K562 (cell line): ENCODE measurements at regions not wholly inside any gene's neighbourhood (a gene's known extent, or its start where the extent isn't known, plus 50 kb on each side); places are given as distances from the start of the nearest gene placed in this dataset.

Source experiments
- ATAC-seq: fragments of 200-7000 bp; cut with Tn5 transposase; 3 replicates; pipeline ENCODE4 v1.9.1; 2020; ENCODE audit warnings: moderate library complexity
- BruUV-seq: library from RNA; stranded (reverse); fragments of 400-500 nt; replicated peaks from 2 replicates; lab custom pipeline; 2021; lab: Mats Ljungman, UMichigan
- CTCF ChIA-PET: fragments of 300-600 bp; formaldehyde crosslinking; extraction: SDS; loops from one replicate; lab custom pipeline; 2021; ENCODE audit warnings: low intra/inter-chr PET ratio; lab: Yijun Ruan, JAX
- POLR2A ChIA-PET: fragments of 300-600, 350-650 bp; sonication (Branson Sonifier 250); formaldehyde crosslinking; extraction: SDS; loops from one replicate; lab custom pipeline; 2021; ENCODE audit warnings: antibody characterized with exemption, inconsistent platforms; lab: Yijun Ruan, JAX
- DNase-seq, 4 experiments: peaks; one replicate each; pipeline versions ENCODE4 v3.0.0 to v3.0.0-alpha.2; 2011 to 2018; ENCODE audit warnings: low spot score in 3 of 4, mixed read lengths in 3 of 4; ENCODE audit errors: extremely low read depth in 1 of 4
- FAIRE-seq: peaks from 2 replicates; lab custom pipeline; 2011; peaks lifted over from hg19 to GRCh38; lab: Jason Lieb, UNC
- H2AFZ ChIP-seq: 2 replicates; pipeline ENCODE4 v1.6.0; 2011; ENCODE audit warnings: low read depth, low read length, control low read depth, inconsistent platforms
- H3K27ac ChIP-seq: fragments of 200-600 bp; 3 replicates; pipeline ENCODE4 v1.8.0; 2011; ENCODE audit warnings: low read depth, mild to moderate bottlenecking, control low read depth, inconsistent platforms, low read length, moderate library complexity, mixed read lengths; ENCODE audit errors: extremely low read depth
- H3K27me3 ChIP-seq, 2 experiments: fragments of 300-600 bp in 1 of 2; 2 replicates in 1 of 2; 3 replicates in 1 of 2; pipeline versions ENCODE4 v1.6.0 to v1.8.0; 2011; ENCODE audit warnings: inconsistent platforms in 2 of 2, low read length in 2 of 2, mild to moderate bottlenecking in 1 of 2, mixed read lengths in 1 of 2, moderate library complexity in 1 of 2; ENCODE audit not compliant: control insufficient read depth in 2 of 2, insufficient read depth in 2 of 2
- H3K36me3 ChIP-seq: fragments of 300-600 bp; 3 replicates; pipeline ENCODE4 v1.8.0; 2011; ENCODE audit warnings: mild to moderate bottlenecking, low read length, inconsistent platforms; ENCODE audit not compliant: control insufficient read depth, insufficient read depth
- H3K4me1 ChIP-seq, 2 experiments: fragments of 200-600 bp in 1 of 2; replicated peaks in 1 of 2; 2 replicates in 1 of 2; 3 replicates in 1 of 2; pipeline versions ENCODE4 v1.5.1 to v1.8.0; 2011; ENCODE audit warnings: inconsistent platforms in 2 of 2, low read length in 2 of 2, mild to moderate bottlenecking in 1 of 2, mixed read lengths in 1 of 2, moderate library complexity in 1 of 2; ENCODE audit not compliant: control insufficient read depth in 2 of 2, insufficient read depth in 2 of 2
- H3K4me2 ChIP-seq: 2 replicates; pipeline ENCODE4 v1.6.1; 2011; ENCODE audit warnings: low read length, control low read depth, inconsistent platforms, mixed read lengths; ENCODE audit not compliant: insufficient read depth
- H3K4me3 ChIP-seq: fragments of 200-600 bp; sonication (generic), shearing (Covaris generic); 2 replicates; pipeline ENCODE4 v1.5.1; 2016; ENCODE audit warnings: control low read depth, inconsistent platforms
- H3K79me2 ChIP-seq: fragments of 200-600 bp; 3 replicates; pipeline ENCODE4 v1.8.0; 2011; ENCODE audit warnings: low read length, inconsistent platforms; ENCODE audit not compliant: control insufficient read depth, insufficient read depth
- H3K9ac ChIP-seq, 2 experiments: 2 replicates each; pipeline versions ENCODE4 v1.6.0 to v1.6.1; 2011; ENCODE audit warnings: low read depth in 2 of 2, low read length in 2 of 2, control low read depth in 1 of 2, inconsistent platforms in 1 of 2, mild to moderate bottlenecking in 1 of 2, mixed read lengths in 1 of 2; ENCODE audit not compliant: insufficient read depth in 1 of 2
- H3K9me1 ChIP-seq: one replicate; pipeline ENCODE4 v1.6.0; 2011; ENCODE audit warnings: inconsistent platforms, mild to moderate bottlenecking, low read length, moderate library complexity; ENCODE audit not compliant: control insufficient read depth, insufficient read depth
- H3K9me3 ChIP-seq: replicated peaks from 2 replicates; pipeline ENCODE4 v1.5.1; 2011; ENCODE audit warnings: low read depth, low read length, inconsistent platforms; ENCODE audit not compliant: control insufficient read depth, insufficient read depth
- H4K20me1 ChIP-seq: replicated peaks from 2 replicates; pipeline ENCODE4 v1.6.1; 2011; ENCODE audit warnings: low read length, inconsistent platforms, mixed read lengths; ENCODE audit not compliant: control insufficient read depth, insufficient read depth
- FOXP1 ChIP-seq: sonication (generic); formaldehyde crosslinking; IDR thresholded peaks from 2 replicates; pipeline ENCODE4 v1.8.0; 2022; ENCODE audit warnings: mild to moderate bottlenecking, missing genetic modification reagents
- KAT8 ChIP-seq: fragments of 450-650 bp; IDR thresholded peaks from 2 replicates; pipeline ENCODE4 v1.6.1; 2016; ENCODE audit warnings: low read depth, mild to moderate bottlenecking
- KDM1A ChIP-seq, 2 experiments: fragments of 450-650 bp; IDR thresholded peaks; 2 replicates each; pipeline ENCODE4 v1.6.1; 2016; ENCODE audit warnings: mild to moderate bottlenecking in 2 of 2
- RBM17 ChIP-seq: fragments of 200-400 bp; formaldehyde crosslinking; IDR thresholded peaks from 2 replicates; pipeline ENCODE4 v1.6.1; 2017; ENCODE audit warnings: low read depth, mild to moderate bottlenecking, low read length, borderline replicate concordance
- ZNF561 ChIP-seq: fragments of 450-650 bp; formaldehyde crosslinking; conservative IDR thresholded peaks from 2 replicates; pipeline ENCODE4 v1.4.0; 2020; ENCODE audit warnings: mild to moderate bottlenecking, moderate library complexity
- WGBS: fragments of 100-300 bp; shearing (Covaris generic); methylation state at CpG from one replicate; pipeline ENCODE4 v1.1.6; 2016; ENCODE audit warnings: low coverage, mixed read lengths; ENCODE audit not compliant: insufficient coverage; ENCODE audit errors: missing lambda C conversion rate; 5-methylcytosine and 5-hydroxymethylcytosine counted together
- in situ Hi-C: fragments of 300-500 bp; cut with MboI; formaldehyde crosslinking; loops from 4 replicates; pipeline ENCODE4 v1.15.0; 2018; ENCODE audit warnings: inconsistent platforms, mixed read lengths
- intact Hi-C: fragments of 100-400 bp; cut with micrococcal nuclease; formaldehyde crosslinking; loops from 2 replicates; pipeline ENCODE4 v1.14.2; 2022
- TF ChIP-seq, protein P1 (sequence below): sonication (generic); formaldehyde crosslinking; IDR thresholded peaks from 2 replicates; pipeline ENCODE4 v1.8.0; 2022; ENCODE audit warnings: mild to moderate bottlenecking, missing genetic modification reagents, borderline replicate concordance
- TF ChIP-seq, protein P2 (sequence below): fragments of 450-650 bp; IDR thresholded peaks from 2 replicates; pipeline ENCODE4 v1.6.1; 2017; ENCODE audit warnings: antibody characterized with exemption
- TF ChIP-seq, protein P3 (sequence below): fragments of 250-450 bp; sonication (Bioruptor Pico); IDR thresholded peaks from 2 replicates; pipeline ENCODE4 v1.8.0; 2022; ENCODE audit warnings: moderate library complexity, mild to moderate bottlenecking, inconsistent platforms
- TF ChIP-seq, protein P4 (sequence below): fragments of 250-450 bp; sonication (Bioruptor Pico); IDR thresholded peaks from 2 replicates; pipeline ENCODE4 v1.5.0; 2021; ENCODE audit warnings: mild to moderate bottlenecking, moderate library complexity
- TF ChIP-seq, protein P5 (sequence below): sonication (generic); formaldehyde crosslinking; IDR thresholded peaks from 2 replicates; pipeline ENCODE4 v1.8.0; 2023; ENCODE audit warnings: mild to moderate bottlenecking, missing genetic modification reagents

DNA sequence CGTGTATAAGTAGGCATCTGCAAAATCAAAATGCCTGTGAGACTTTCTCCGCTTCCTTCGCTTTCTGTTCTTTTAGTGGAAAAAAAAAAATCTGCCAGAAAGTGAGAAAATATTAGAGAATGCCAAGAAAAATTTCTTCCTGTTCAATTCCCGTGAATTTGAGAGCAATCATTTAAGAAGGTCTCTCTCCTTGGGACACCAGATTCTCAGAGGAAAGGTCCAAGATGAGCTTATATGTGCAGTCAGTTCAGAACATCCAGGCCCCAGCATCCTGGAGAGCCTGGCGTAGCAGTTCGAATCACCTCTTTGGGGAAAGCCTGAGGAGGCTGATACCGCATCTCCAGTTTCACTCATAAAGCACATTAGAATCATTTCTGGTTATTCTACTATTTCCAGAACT is 912.8 kb downstream of the GALC start (continued):
- TF ChIP-seq, protein P1, sequence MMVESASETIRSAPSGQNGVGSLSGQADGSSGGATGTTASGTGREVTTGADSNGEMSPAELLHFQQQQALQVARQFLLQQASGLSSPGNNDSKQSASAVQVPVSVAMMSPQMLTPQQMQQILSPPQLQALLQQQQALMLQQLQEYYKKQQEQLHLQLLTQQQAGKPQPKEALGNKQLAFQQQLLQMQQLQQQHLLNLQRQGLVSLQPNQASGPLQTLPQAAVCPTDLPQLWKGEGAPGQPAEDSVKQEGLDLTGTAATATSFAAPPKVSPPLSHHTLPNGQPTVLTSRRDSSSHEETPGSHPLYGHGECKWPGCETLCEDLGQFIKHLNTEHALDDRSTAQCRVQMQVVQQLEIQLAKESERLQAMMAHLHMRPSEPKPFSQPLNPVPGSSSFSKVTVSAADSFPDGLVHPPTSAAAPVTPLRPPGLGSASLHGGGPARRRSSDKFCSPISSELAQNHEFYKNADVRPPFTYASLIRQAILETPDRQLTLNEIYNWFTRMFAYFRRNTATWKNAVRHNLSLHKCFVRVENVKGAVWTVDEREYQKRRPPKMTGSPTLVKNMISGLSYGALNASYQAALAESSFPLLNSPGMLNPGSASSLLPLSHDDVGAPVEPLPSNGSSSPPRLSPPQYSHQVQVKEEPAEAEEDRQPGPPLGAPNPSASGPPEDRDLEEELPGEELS = no peak
- TF ChIP-seq KAT8 (no peak), RBM17 (no peak)
- TF ChIP-seq, protein P2, sequence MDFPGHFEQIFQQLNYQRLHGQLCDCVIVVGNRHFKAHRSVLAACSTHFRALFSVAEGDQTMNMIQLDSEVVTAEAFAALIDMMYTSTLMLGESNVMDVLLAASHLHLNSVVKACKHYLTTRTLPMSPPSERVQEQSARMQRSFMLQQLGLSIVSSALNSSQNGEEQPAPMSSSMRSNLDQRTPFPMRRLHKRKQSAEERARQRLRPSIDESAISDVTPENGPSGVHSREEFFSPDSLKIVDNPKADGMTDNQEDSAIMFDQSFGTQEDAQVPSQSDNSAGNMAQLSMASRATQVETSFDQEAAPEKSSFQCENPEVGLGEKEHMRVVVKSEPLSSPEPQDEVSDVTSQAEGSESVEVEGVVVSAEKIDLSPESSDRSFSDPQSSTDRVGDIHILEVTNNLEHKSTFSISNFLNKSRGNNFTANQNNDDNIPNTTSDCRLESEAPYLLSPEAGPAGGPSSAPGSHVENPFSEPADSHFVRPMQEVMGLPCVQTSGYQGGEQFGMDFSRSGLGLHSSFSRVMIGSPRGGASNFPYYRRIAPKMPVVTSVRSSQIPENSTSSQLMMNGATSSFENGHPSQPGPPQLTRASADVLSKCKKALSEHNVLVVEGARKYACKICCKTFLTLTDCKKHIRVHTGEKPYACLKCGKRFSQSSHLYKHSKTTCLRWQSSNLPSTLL = no peak
- TF ChIP-seq, protein P3, sequence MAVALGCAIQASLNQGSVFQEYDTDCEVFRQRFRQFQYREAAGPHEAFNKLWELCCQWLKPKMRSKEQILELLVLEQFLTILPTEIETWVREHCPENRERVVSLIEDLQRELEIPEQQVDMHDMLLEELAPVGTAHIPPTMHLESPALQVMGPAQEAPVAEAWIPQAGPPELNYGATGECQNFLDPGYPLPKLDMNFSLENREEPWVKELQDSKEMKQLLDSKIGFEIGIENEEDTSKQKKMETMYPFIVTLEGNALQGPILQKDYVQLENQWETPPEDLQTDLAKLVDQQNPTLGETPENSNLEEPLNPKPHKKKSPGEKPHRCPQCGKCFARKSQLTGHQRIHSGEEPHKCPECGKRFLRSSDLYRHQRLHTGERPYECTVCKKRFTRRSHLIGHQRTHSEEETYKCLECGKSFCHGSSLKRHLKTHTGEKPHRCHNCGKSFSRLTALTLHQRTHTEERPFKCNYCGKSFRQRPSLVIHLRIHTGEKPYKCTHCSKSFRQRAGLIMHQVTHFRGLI = no peak

DNA sequence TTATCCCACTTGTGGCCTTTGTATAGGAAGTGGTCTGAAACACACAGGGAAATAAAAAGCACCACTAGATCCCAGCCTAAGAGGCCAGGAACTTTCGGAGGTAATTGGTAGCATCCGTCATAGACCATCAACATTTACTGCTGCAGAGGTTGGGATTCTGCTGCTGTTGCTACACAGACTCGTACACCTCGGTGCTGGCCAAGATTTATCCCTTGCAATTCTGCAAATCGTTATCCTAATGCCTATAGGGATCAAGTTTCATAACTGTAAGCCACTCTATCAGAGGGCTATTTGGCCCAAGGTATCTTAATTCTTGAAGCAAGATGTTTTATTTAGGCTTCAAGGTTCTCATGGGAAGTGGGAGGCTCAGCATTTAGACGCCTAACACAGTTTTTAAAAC is 913.6 kb downstream of the GALC start:
- Histone ChIP-seq H3K79me2 (no peaks in the 10 kb centered on the region), H3K27ac (no peak overlapping the region), H3K4me2 (no peak overlapping the region), H3K27me3 (no peaks in the 10 kb centered on the region), H3K36me3 (no peaks in the 10 kb centered on the region), H4K20me1 (no peaks in the 10 kb centered on the region), H3K4me1 (no peaks in the 10 kb centered on the region), H3K9me1 (no peaks in the 10 kb centered on the region), H2AFZ (no peak overlapping the region), H3K9ac (no peak overlapping the region), H3K9me3 (no peaks in the 10 kb centered on the region), H3K4me3 (no peak overlapping the region)
- 0% methylated on average over 5 of the region's 6 CpGs for WGBS
- POLR2A ChIA-PET = no interaction called here
- ATAC-seq (no peak), DNase-seq (no peak), FAIRE-seq (no peak)
- intact Hi-C loops (no loop called here), in situ Hi-C loops (no loop called here)
- BruUV-seq = no TSS peak
- CTCF ChIA-PET = no interaction called here
- no peak for TF ChIP-seq KAT8
- no peak for TF ChIP-seq FOXP1 (CRISPR knock-in tag)
- TF ChIP-seq, protein P4, sequence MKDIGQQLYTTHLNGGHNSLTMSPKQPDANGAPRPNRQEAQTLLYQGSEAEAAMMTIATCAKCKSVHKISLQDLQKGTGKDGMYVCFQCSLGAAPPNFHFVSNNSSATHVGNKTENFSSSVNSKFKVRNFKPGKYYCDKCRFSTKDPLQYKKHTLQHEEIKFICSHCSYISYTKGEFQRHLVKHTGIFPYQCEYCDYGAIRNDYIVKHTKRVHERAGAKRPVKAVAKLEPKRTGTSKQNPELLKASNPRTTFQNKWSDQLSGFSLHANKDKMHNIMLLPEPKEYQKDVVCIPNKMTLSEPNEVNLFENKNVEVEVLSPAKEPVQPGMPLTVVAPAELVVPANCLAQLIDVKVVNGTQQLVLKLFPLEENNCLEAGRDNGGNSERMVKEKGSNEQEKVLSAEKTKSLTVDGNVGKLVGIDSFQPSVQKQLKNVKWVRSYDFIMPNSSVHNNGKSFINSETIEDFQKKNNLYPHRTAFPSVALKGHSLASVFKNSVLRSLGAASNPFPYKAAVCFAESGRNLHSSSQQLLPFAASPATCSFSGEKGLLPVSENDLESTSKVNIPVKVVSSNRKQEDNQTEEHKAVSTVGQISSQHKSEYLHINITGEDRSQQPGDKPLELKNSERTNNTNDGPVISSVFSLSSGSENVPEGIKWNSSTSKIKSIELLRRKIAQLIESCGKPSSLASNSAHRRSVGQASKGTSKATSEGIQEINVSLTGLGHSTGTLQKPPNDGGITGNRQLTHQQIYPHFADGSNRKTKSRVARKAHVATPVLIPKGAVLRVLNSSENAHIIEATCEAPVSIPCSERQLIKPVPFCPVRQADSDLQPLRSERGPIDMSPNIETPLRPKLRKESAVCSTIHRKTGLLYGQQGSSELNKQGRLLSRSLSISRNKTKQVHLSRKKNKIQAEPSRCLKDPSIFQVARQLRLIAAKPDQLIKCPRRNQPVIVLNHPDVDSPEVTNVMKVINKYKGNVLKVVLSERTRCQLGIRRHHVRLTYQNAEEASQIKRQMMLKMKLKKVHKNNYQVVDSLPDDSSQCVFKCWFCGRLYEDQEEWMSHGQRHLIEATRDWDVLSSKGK (CRISPR knock-in tag) = no peak
- TF ChIP-seq, protein P5, sequence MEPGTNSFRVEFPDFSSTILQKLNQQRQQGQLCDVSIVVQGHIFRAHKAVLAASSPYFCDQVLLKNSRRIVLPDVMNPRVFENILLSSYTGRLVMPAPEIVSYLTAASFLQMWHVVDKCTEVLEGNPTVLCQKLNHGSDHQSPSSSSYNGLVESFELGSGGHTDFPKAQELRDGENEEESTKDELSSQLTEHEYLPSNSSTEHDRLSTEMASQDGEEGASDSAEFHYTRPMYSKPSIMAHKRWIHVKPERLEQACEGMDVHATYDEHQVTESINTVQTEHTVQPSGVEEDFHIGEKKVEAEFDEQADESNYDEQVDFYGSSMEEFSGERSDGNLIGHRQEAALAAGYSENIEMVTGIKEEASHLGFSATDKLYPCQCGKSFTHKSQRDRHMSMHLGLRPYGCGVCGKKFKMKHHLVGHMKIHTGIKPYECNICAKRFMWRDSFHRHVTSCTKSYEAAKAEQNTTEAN (CRISPR knock-in tag) = no peak
- TF ChIP-seq KDM1A (IDR thresholded peaks at IDR 0.05) = no peak
- TF ChIP-seq ZNF561 = no peak
